ENCODE measurements at regions not wholly inside any gene's neighbourhood (a gene's known extent, or its start where the extent isn't known, plus 50 kb on each side); places are given as distances from the start of the nearest gene placed in this dataset.

DNA sequence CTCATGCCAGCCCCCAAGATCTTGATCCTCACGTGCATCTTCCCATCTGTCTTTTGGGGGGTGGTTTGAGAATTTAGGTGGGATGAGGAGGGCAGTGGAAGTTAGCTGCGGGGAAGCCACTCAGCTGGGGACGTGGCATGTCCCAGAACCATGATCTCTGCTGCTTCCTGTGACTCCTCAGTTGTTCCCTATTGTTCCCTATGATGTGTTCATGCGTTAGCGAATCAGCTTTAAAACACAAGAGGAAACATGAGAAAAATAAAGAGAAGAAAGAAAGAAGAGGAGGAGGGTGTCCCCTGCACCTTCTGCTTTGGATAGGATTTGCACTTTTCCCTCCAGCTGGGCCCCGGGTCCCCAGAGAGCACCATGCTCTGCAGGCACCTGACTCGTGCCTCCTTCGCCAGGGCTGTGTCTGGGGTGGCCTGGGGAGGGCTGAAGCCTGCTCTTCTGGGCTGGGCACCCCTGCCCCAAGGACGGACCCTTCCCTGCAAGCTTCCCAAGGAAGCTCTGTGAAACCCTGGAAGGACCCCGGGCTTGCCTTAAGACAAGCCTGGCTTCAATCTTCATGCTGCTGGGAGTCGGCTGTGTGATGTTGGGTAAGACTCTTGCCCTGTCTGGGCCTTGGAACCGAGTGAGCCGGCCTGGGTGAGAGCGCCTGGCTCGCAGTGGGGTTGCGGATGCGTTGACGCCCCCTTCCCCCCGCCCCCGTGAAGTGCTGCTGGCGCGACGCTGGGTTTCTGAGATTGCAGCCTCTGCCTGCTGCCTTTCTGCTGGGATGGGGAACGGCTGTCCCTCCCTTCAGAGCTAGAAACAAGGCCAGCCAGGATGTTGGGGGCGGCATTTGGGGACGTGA lies 62.8 kb upstream of the CIBAR2 start:
- TF ChIP-seq, protein P1, sequence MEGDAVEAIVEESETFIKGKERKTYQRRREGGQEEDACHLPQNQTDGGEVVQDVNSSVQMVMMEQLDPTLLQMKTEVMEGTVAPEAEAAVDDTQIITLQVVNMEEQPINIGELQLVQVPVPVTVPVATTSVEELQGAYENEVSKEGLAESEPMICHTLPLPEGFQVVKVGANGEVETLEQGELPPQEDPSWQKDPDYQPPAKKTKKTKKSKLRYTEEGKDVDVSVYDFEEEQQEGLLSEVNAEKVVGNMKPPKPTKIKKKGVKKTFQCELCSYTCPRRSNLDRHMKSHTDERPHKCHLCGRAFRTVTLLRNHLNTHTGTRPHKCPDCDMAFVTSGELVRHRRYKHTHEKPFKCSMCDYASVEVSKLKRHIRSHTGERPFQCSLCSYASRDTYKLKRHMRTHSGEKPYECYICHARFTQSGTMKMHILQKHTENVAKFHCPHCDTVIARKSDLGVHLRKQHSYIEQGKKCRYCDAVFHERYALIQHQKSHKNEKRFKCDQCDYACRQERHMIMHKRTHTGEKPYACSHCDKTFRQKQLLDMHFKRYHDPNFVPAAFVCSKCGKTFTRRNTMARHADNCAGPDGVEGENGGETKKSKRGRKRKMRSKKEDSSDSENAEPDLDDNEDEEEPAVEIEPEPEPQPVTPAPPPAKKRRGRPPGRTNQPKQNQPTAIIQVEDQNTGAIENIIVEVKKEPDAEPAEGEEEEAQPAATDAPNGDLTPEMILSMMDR (IDR thresholded peaks at IDR 0.05; ENCODE audit: unreplicated experiment) = no peak
- no peaks in the 10 kb centered on the region for H3K36me3 Mint-ChIP-seq (ENCODE audit: insufficient read depth)
- peaks cover 45% of the 10 kb centered on the region for H3K27me3 Mint-ChIP-seq
- DNase-seq (ENCODE audit: low spot score, unreplicated experiment) = no peak
- peak overlapping the region; percentile 64 for H3K27ac Mint-ChIP-seq
- no peak overlapping the region for H3K4me3 Mint-ChIP-seq (ENCODE audit: low read depth)
- H3K9me3 Mint-ChIP-seq (ENCODE audit: low read depth) = no peaks in the 10 kb centered on the region
- H3K4me1 Mint-ChIP-seq (ENCODE audit: low read depth) = peaks cover 39% of the 10 kb centered on the region

DNA sequence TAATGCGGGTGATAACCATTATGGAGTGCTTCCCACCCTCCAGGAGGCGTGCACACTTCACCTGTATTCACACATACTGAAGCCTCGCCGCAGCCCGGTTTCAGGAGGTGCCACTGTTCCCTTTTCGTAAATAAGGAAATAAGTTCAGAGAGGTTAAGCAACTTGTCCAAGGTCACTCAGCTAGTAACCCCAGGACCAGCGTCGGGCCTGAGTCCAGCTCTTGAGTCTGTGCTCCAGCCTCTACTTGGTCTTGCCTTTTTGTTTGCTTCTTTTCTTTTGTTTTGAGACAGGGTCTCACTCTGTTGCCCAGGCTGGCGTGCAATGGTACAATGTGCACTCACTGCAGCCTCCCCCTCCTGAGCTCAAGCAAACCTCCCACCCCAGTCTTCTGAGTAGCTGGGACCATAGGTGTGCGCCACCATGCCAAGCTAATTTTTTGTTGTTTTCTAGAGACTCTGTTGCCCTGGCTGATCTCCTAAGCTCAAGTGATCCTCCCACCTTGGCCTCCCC lies 63.5 kb upstream of the CIBAR2 start:
- H3K36me3 Mint-ChIP-seq (ENCODE audit: insufficient read depth) = no peaks in the 10 kb centered on the region
- H3K27ac Mint-ChIP-seq = no peak overlapping the region
- H3K4me1 Mint-ChIP-seq (ENCODE audit: low read depth) = peaks cover 38% of the 10 kb centered on the region
- peaks cover 45% of the 10 kb centered on the region for H3K27me3 Mint-ChIP-seq
- H3K9me3 Mint-ChIP-seq (ENCODE audit: low read depth) = no peaks in the 10 kb centered on the region
- DNase-seq (ENCODE audit: low spot score, unreplicated experiment) = no peak
- no peak overlapping the region for H3K4me3 Mint-ChIP-seq (ENCODE audit: low read depth)
- TF ChIP-seq, protein P1 (IDR thresholded peaks at IDR 0.05; ENCODE audit: unreplicated experiment) = no peak

DNA sequence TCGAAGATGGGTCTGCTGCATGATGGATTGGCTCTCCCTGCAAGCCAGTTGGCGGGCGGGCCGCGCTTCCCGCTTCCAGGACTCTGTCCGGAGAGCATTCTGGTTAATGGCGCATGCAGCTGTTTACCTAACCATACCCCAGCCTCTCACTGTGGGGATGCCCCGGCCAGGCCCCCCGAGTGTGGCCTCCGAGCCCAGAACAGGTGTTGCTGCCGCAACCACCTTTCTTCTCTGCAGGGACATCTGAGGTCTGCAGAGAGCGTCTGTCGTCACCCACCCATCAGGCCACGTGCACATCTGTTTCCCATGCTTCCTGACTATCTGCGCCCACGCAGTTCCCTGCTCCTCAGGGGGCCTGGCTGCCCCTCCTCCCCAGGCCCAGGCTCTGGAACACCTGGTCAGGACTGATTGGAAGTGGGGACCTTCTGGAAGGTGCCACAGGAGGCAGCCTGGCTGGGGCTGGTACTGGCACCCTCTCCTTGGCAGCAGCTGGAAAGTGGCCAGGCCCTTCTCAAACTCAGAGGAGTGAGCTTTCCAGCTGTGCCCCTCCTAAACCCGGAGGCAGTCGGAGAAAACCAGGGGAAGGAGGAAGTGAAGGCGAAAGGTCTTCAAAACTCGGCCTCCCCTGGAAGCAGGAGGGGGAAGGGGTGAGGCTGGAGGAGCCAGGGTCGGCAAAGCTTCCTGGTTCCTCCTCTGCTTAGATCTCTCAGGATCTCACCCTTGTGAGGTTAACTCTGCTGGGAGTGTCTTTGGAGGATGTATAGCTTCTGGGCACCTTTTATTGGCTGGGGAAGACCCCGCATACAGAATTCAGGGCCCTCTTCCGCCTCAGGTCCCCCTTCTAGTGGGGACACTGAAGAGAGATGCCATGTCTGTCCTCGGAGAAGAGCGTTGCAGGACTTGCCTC lies 64.5 kb upstream of the CIBAR2 start:
- Mint-ChIP-seq H3K4me1 (ENCODE audit: low read depth) (peaks cover 32% of the 10 kb centered on the region), H3K4me3 (ENCODE audit: low read depth) (no peak overlapping the region), H3K36me3 (ENCODE audit: insufficient read depth) (no peaks in the 10 kb centered on the region), H3K27me3 (peaks cover 38% of the 10 kb centered on the region), H3K9me3 (ENCODE audit: low read depth) (no peaks in the 10 kb centered on the region), H3K27ac (no peak overlapping the region)
- TF ChIP-seq, protein P1 (IDR thresholded peaks at IDR 0.05; ENCODE audit: unreplicated experiment) = no peak
- DNase-seq (ENCODE audit: low spot score, unreplicated experiment) = no peak

DNA sequence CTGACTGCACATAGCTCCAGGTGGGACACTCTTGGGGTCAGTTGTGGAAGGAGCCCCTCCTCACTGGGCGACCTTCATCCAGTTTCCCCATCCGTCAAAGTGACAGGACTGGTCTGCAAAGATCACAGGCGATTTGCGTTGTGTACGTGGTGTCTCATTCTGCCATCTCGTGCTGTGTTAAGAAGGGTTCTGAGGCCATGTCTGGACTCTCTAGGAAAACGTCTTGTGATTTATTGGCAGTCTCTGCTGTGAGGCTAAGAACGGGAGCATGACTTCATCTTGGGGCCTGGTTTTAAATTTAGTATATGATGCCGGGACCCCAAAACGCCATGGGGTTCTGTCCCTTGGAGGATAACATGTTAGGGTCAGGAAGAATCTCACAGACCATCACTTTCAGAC lies 65.2 kb upstream of the CIBAR2 start:
- H3K27me3 Mint-ChIP-seq = peaks cover 34% of the 10 kb centered on the region
- TF ChIP-seq, protein P1 (IDR thresholded peaks at IDR 0.05; ENCODE audit: unreplicated experiment) = no peak
- no peaks in the 10 kb centered on the region for H3K9me3 Mint-ChIP-seq (ENCODE audit: low read depth)
- H3K4me1 Mint-ChIP-seq (ENCODE audit: low read depth) = peaks cover 25% of the 10 kb centered on the region
- H3K4me3 Mint-ChIP-seq (ENCODE audit: low read depth) = no peak overlapping the region
- DNase-seq (ENCODE audit: low spot score, unreplicated experiment) = no peak
- no peaks in the 10 kb centered on the region for H3K36me3 Mint-ChIP-seq (ENCODE audit: insufficient read depth)
- H3K27ac Mint-ChIP-seq = no peak overlapping the region

DNA sequence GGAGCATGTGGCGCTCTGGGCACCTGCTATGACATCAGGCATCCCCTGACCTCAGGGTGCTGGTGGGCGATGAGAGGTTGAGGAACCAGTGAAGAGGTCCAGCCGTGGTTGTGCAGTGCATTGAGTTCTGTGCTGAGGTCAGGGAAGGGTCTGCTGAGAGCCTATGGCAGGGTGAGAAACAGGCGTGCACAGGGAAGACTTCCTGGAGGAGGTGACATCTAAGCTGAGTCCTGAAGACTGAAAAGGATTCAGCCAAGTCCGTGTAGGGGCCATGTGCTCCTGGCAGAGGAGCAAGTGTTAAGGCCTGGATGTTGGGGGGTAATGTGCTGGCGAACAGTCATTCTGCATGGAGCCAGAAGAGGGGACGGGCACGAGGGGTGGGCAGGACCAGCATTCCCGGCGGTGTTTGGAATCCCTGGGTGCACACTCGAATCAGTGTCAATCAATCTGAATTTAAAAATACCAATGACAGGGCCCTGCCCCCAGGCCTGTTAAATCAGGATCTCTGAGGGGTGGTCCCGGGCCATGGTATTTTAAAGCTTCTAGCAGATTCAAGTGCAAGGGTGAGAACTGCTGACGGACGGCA lies 65.8 kb upstream of the CIBAR2 start:
- Mint-ChIP-seq H3K27me3 (peaks cover 27% of the 10 kb centered on the region), H3K9me3 (ENCODE audit: low read depth) (no peaks in the 10 kb centered on the region), H3K4me3 (ENCODE audit: low read depth) (no peak overlapping the region), H3K4me1 (ENCODE audit: low read depth) (peaks cover 19% of the 10 kb centered on the region), H3K27ac (no peak overlapping the region), H3K36me3 (ENCODE audit: insufficient read depth) (peaks cover 3% of the 10 kb centered on the region)
- DNase-seq (ENCODE audit: low spot score, unreplicated experiment) = no peak
- TF ChIP-seq, protein P1 (IDR thresholded peaks at IDR 0.05; ENCODE audit: unreplicated experiment) = no peak
